ENCODE measurements at regions not wholly inside any gene's neighbourhood (a gene's known extent, or its start where the extent isn't known, plus 50 kb on each side); places are given as distances from the start of the nearest gene placed in this dataset.

- no peaks in the 10 kb centered on the region for H3K36me3 ChIP-seq (ENCODE audit: control insufficient read depth, insufficient read depth, low read length)
- H3K4me3 ChIP-seq (ENCODE audit: low read depth, low read length) = no peak overlapping the region
- H3K9me3 ChIP-seq (ENCODE audit: control insufficient read depth, insufficient read depth, low read length) = no peaks in the 10 kb centered on the region
- peaks cover 2% of the 10 kb centered on the region for H3K4me1 ChIP-seq (ENCODE audit: control insufficient read depth, insufficient read depth, low read length)
- H3K27me3 ChIP-seq (ENCODE audit: control insufficient read depth, insufficient read depth, low read length) = no peaks in the 10 kb centered on the region
- no peak overlapping the region for H3K9ac ChIP-seq (ENCODE audit: low read depth, low read length)
Measured at GRCh38 chr2:128984081-128984480, 665.4 kb upstream of the HS6ST1 start.

- peaks cover 2% of the 10 kb centered on the region for H3K4me1 ChIP-seq (ENCODE audit: control insufficient read depth, insufficient read depth, low read length)
- no peak overlapping the region for H3K9ac ChIP-seq (ENCODE audit: low read depth, low read length)
- H3K9me3 ChIP-seq (ENCODE audit: control insufficient read depth, insufficient read depth, low read length) = no peaks in the 10 kb centered on the region
- H3K27me3 ChIP-seq (ENCODE audit: control insufficient read depth, insufficient read depth, low read length) = no peaks in the 10 kb centered on the region
- H3K4me3 ChIP-seq (ENCODE audit: low read depth, low read length) = no peak overlapping the region
- no peaks in the 10 kb centered on the region for H3K36me3 ChIP-seq (ENCODE audit: control insufficient read depth, insufficient read depth, low read length)
Measured at GRCh38 chr2:128984855-128985254, 666.2 kb upstream of the HS6ST1 start.

- Histone ChIP-seq H3K4me1 (ENCODE audit: control insufficient read depth, insufficient read depth, low read length) (peaks cover 2% of the 10 kb centered on the region), H3K4me3 (ENCODE audit: low read depth, low read length) (no peak overlapping the region), H3K9ac (ENCODE audit: low read depth, low read length) (no peak overlapping the region), H3K9me3 (ENCODE audit: control insufficient read depth, insufficient read depth, low read length) (no peaks in the 10 kb centered on the region), H3K36me3 (ENCODE audit: control insufficient read depth, insufficient read depth, low read length) (no peaks in the 10 kb centered on the region), H3K27me3 (ENCODE audit: control insufficient read depth, insufficient read depth, low read length) (no peaks in the 10 kb centered on the region)
Measured at GRCh38 chr2:128986026-128986715, 667.5 kb upstream of the HS6ST1 start.

GRCh38 chr2:128986867-128987268 lies 668.2 kb upstream of the HS6ST1 start:
- no peaks in the 10 kb centered on the region for H3K9me3 ChIP-seq (ENCODE audit: control insufficient read depth, insufficient read depth, low read length)
- no peak overlapping the region for H3K4me3 ChIP-seq (ENCODE audit: low read depth, low read length)
- no peaks in the 10 kb centered on the region for H3K27me3 ChIP-seq (ENCODE audit: control insufficient read depth, insufficient read depth, low read length)
- no peaks in the 10 kb centered on the region for H3K36me3 ChIP-seq (ENCODE audit: control insufficient read depth, insufficient read depth, low read length)
- H3K4me1 ChIP-seq (ENCODE audit: control insufficient read depth, insufficient read depth, low read length) = peaks cover 2% of the 10 kb centered on the region
- H3K9ac ChIP-seq (ENCODE audit: low read depth, low read length) = no peak overlapping the region

GRCh38 chr2:128988326-128988725 lies 669.7 kb upstream of the HS6ST1 start:
- no peak overlapping the region for H3K4me3 ChIP-seq (ENCODE audit: low read depth, low read length)
- H3K9ac ChIP-seq (ENCODE audit: low read depth, low read length) = no peak overlapping the region
- no peaks in the 10 kb centered on the region for H3K9me3 ChIP-seq (ENCODE audit: control insufficient read depth, insufficient read depth, low read length)
- no peaks in the 10 kb centered on the region for H3K27me3 ChIP-seq (ENCODE audit: control insufficient read depth, insufficient read depth, low read length)
- no peaks in the 10 kb centered on the region for H3K36me3 ChIP-seq (ENCODE audit: control insufficient read depth, insufficient read depth, low read length)
- H3K4me1 ChIP-seq (ENCODE audit: control insufficient read depth, insufficient read depth, low read length) = peaks cover 2% of the 10 kb centered on the region

GRCh38 chr2:128988967-128989366 lies 670.3 kb upstream of the HS6ST1 start:
- Histone ChIP-seq H3K9me3 (ENCODE audit: control insufficient read depth, insufficient read depth, low read length) (no peaks in the 10 kb centered on the region), H3K36me3 (ENCODE audit: control insufficient read depth, insufficient read depth, low read length) (no peaks in the 10 kb centered on the region), H3K9ac (ENCODE audit: low read depth, low read length) (no peak overlapping the region), H3K4me1 (ENCODE audit: control insufficient read depth, insufficient read depth, low read length) (peaks cover 2% of the 10 kb centered on the region), H3K4me3 (ENCODE audit: low read depth, low read length) (no peak overlapping the region), H3K27me3 (ENCODE audit: control insufficient read depth, insufficient read depth, low read length) (no peaks in the 10 kb centered on the region)

GRCh38 chr2:128995086-128995485 lies 676.4 kb upstream of the HS6ST1 start:
- no peak overlapping the region for H3K9ac ChIP-seq (ENCODE audit: low read depth, low read length)
- no peaks in the 10 kb centered on the region for H3K9me3 ChIP-seq (ENCODE audit: control insufficient read depth, insufficient read depth, low read length)
- H3K36me3 ChIP-seq (ENCODE audit: control insufficient read depth, insufficient read depth, low read length) = no peaks in the 10 kb centered on the region
- H3K4me1 ChIP-seq (ENCODE audit: control insufficient read depth, insufficient read depth, low read length) = no peaks in the 10 kb centered on the region
- no peaks in the 10 kb centered on the region for H3K27me3 ChIP-seq (ENCODE audit: control insufficient read depth, insufficient read depth, low read length)
- H3K4me3 ChIP-seq (ENCODE audit: low read depth, low read length) = no peak overlapping the region

GRCh38 chr2:128996078-128996477 lies 677.4 kb upstream of the HS6ST1 start:
- H3K9me3 ChIP-seq (ENCODE audit: control insufficient read depth, insufficient read depth, low read length) = no peaks in the 10 kb centered on the region
- H3K36me3 ChIP-seq (ENCODE audit: control insufficient read depth, insufficient read depth, low read length) = no peaks in the 10 kb centered on the region
- no peaks in the 10 kb centered on the region for H3K4me1 ChIP-seq (ENCODE audit: control insufficient read depth, insufficient read depth, low read length)
- H3K4me3 ChIP-seq (ENCODE audit: low read depth, low read length) = no peak overlapping the region
- H3K27me3 ChIP-seq (ENCODE audit: control insufficient read depth, insufficient read depth, low read length) = no peaks in the 10 kb centered on the region
- no peak overlapping the region for H3K9ac ChIP-seq (ENCODE audit: low read depth, low read length)

- Histone ChIP-seq H3K4me3 (ENCODE audit: low read depth, low read length) (no peak overlapping the region), H3K36me3 (ENCODE audit: control insufficient read depth, insufficient read depth, low read length) (no peaks in the 10 kb centered on the region), H3K27me3 (ENCODE audit: control insufficient read depth, insufficient read depth, low read length) (no peaks in the 10 kb centered on the region), H3K9ac (ENCODE audit: low read depth, low read length) (no peak overlapping the region), H3K4me1 (ENCODE audit: control insufficient read depth, insufficient read depth, low read length) (no peaks in the 10 kb centered on the region), H3K9me3 (ENCODE audit: control insufficient read depth, insufficient read depth, low read length) (no peaks in the 10 kb centered on the region)
Measured at GRCh38 chr2:128997166-128997866, 678.6 kb upstream of the HS6ST1 start.

GRCh38 chr2:129001926-129002325 lies 683.3 kb upstream of the HS6ST1 start:
- Histone ChIP-seq H3K4me3 (ENCODE audit: low read depth, low read length) (no peak overlapping the region), H3K27me3 (ENCODE audit: control insufficient read depth, insufficient read depth, low read length) (no peaks in the 10 kb centered on the region), H3K9ac (ENCODE audit: low read depth, low read length) (no peak overlapping the region), H3K9me3 (ENCODE audit: control insufficient read depth, insufficient read depth, low read length) (no peaks in the 10 kb centered on the region), H3K4me1 (ENCODE audit: control insufficient read depth, insufficient read depth, low read length) (no peaks in the 10 kb centered on the region), H3K36me3 (ENCODE audit: control insufficient read depth, insufficient read depth, low read length) (no peaks in the 10 kb centered on the region)

GRCh38 chr2:129002751-129003150 lies 684.1 kb upstream of the HS6ST1 start:
- Histone ChIP-seq H3K4me1 (ENCODE audit: control insufficient read depth, insufficient read depth, low read length) (no peaks in the 10 kb centered on the region), H3K4me3 (ENCODE audit: low read depth, low read length) (no peak overlapping the region), H3K9me3 (ENCODE audit: control insufficient read depth, insufficient read depth, low read length) (no peaks in the 10 kb centered on the region), H3K27me3 (ENCODE audit: control insufficient read depth, insufficient read depth, low read length) (no peaks in the 10 kb centered on the region), H3K36me3 (ENCODE audit: control insufficient read depth, insufficient read depth, low read length) (no peaks in the 10 kb centered on the region), H3K9ac (ENCODE audit: low read depth, low read length) (no peak overlapping the region)

GRCh38 chr2:129004485-129004884 lies 685.8 kb upstream of the HS6ST1 start:
- Histone ChIP-seq H3K4me1 (ENCODE audit: control insufficient read depth, insufficient read depth, low read length) (no peaks in the 10 kb centered on the region), H3K9me3 (ENCODE audit: control insufficient read depth, insufficient read depth, low read length) (no peaks in the 10 kb centered on the region), H3K4me3 (ENCODE audit: low read depth, low read length) (no peak overlapping the region), H3K36me3 (ENCODE audit: control insufficient read depth, insufficient read depth, low read length) (no peaks in the 10 kb centered on the region), H3K27me3 (ENCODE audit: control insufficient read depth, insufficient read depth, low read length) (no peaks in the 10 kb centered on the region), H3K9ac (ENCODE audit: low read depth, low read length) (no peak overlapping the region)
